ENCODE measurements at regions not wholly inside any gene's neighbourhood (a gene's known extent, or its start where the extent isn't known, plus 50 kb on each side); places are given as distances from the start of the nearest gene placed in this dataset.

DNA sequence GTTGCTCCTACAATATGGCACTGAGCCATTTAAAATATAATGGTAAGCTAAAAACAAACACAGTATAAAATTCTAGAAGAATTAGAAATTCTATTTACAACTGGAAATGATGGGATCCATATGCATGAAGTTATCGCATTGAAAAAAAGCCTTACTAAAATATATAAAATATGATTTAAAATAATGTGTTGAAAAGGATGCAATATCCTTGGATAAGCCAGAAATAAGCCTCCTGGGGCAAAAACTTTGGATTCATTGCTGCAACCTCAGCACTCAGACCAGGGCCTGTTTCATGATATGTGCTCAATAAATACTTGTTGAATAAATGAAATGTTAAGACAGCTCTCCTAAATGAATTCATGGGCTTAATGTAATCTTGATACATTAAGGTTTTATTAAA lies 170.2 kb downstream of the SEM1 start:
- no peak for TF ChIP-seq POLR2A (IDR thresholded peaks at IDR 0.05)
- TF ChIP-seq, protein P1, sequence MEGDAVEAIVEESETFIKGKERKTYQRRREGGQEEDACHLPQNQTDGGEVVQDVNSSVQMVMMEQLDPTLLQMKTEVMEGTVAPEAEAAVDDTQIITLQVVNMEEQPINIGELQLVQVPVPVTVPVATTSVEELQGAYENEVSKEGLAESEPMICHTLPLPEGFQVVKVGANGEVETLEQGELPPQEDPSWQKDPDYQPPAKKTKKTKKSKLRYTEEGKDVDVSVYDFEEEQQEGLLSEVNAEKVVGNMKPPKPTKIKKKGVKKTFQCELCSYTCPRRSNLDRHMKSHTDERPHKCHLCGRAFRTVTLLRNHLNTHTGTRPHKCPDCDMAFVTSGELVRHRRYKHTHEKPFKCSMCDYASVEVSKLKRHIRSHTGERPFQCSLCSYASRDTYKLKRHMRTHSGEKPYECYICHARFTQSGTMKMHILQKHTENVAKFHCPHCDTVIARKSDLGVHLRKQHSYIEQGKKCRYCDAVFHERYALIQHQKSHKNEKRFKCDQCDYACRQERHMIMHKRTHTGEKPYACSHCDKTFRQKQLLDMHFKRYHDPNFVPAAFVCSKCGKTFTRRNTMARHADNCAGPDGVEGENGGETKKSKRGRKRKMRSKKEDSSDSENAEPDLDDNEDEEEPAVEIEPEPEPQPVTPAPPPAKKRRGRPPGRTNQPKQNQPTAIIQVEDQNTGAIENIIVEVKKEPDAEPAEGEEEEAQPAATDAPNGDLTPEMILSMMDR (IDR thresholded peaks at IDR 0.05) = no peak

All from lower leg skin (tissue), 3 donors.